Cardiac muscle cell (in vitro differentiated cells and primary cell): ENCODE measurements at regions not wholly inside any gene's neighbourhood (a gene's known extent, or its start where the extent isn't known, plus 50 kb on each side); places are given as distances from the start of the nearest gene placed in this dataset.

ENCODE experiments used
- DNase-seq, 2 donors: peaks; one replicate each; pipeline versions ENCODE4 v3.0.0 to v3.0.0-alpha.2; 2010 to 2017; ENCODE audit warnings: low read depth in 1 of 2, low spot score in 1 of 2
- H3K27ac ChIP-seq: fragments of 200-600 bp; sonication (generic); 2 replicates; pipeline ENCODE4 v1.5.1; 2016
- H3K27me3 ChIP-seq: fragments of 200-600 bp; sonication (generic); 2 replicates; pipeline ENCODE4 v1.6.0; 2016; ENCODE audit warnings: control low read depth
- H3K36me3 ChIP-seq: fragments of 200-600 bp; sonication (generic); 2 replicates; pipeline ENCODE4 v1.5.1; 2016; ENCODE audit warnings: control low read depth
- H3K4me1 ChIP-seq: fragments of 200-600 bp; sonication (generic); 2 replicates; pipeline ENCODE4 v1.8.1; 2017; ENCODE audit warnings: low read depth, mild to moderate bottlenecking, mixed run types
- H3K4me3 ChIP-seq: fragments of 200-600 bp; sonication (generic); 2 replicates; pipeline ENCODE4 v1.5.1; 2016; ENCODE audit warnings: mild to moderate bottlenecking
- H3K9me3 ChIP-seq: fragments of 200-600 bp; sonication (generic); 2 replicates; pipeline ENCODE4 v1.5.1; 2017; ENCODE audit warnings: low read depth, mild to moderate bottlenecking, control low read depth
- TF ChIP-seq, protein P1 (sequence below): IDR thresholded peaks from 2 replicates; pipeline ENCODE4 v1.5.1; 2012; ENCODE audit warnings: low read depth, mild to moderate bottlenecking, low read length

- Histone ChIP-seq H3K4me1 (no peaks in the 10 kb centered on the region), H3K27ac (no peak overlapping the region), H3K4me3 (no peak overlapping the region), H3K36me3 (no peaks in the 10 kb centered on the region), H3K9me3 (no peaks in the 10 kb centered on the region), H3K27me3 (no peaks in the 10 kb centered on the region)
- TF ChIP-seq, protein P1, sequence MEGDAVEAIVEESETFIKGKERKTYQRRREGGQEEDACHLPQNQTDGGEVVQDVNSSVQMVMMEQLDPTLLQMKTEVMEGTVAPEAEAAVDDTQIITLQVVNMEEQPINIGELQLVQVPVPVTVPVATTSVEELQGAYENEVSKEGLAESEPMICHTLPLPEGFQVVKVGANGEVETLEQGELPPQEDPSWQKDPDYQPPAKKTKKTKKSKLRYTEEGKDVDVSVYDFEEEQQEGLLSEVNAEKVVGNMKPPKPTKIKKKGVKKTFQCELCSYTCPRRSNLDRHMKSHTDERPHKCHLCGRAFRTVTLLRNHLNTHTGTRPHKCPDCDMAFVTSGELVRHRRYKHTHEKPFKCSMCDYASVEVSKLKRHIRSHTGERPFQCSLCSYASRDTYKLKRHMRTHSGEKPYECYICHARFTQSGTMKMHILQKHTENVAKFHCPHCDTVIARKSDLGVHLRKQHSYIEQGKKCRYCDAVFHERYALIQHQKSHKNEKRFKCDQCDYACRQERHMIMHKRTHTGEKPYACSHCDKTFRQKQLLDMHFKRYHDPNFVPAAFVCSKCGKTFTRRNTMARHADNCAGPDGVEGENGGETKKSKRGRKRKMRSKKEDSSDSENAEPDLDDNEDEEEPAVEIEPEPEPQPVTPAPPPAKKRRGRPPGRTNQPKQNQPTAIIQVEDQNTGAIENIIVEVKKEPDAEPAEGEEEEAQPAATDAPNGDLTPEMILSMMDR: no peak
- DNase-seq: no peak
Measured at GRCh38 chr1:239067480-239067879, 318.9 kb upstream of the CHRM3 start.

- H3K36me3 ChIP-seq: no peaks in the 10 kb centered on the region
- H3K9me3 ChIP-seq: no peaks in the 10 kb centered on the region
- TF ChIP-seq, protein P1: no peak
- no peak overlapping the region for H3K4me3 ChIP-seq
- no peaks in the 10 kb centered on the region for H3K27me3 ChIP-seq
- no peaks in the 10 kb centered on the region for H3K4me1 ChIP-seq
- DNase-seq: no peak
- no peak overlapping the region for H3K27ac ChIP-seq
Measured at GRCh38 chr1:239067058-239067457, 319.3 kb upstream of the CHRM3 start.

GRCh38 chr1:239061770-239062169 is 324.6 kb upstream of the CHRM3 start:
- Histone ChIP-seq H3K4me1 (no peaks in the 10 kb centered on the region), H3K27ac (no peak overlapping the region), H3K4me3 (no peak overlapping the region), H3K27me3 (no peaks in the 10 kb centered on the region), H3K36me3 (no peaks in the 10 kb centered on the region), H3K9me3 (no peaks in the 10 kb centered on the region)
- DNase-seq: no peak
- TF ChIP-seq, protein P1: no peak

DNA sequence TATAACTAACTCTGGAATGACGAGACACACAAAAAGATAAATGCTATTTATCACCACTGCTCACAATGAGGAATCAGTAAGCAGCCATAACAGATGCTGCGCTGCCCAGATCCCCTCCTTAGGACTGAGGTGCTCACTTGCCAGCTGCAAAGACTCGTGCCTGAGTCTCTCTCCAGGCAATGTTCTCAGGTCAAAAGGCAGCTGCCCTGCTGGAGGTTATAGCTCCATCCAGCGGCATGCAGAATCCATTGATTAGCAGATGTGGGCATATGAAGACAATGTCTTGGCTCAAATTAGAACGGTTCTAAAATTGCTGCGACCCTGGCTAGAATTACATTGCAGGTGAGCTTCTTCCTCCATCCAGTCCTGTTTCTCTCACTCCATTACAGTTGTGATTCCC is 328.2 kb upstream of the CHRM3 start:
- Histone ChIP-seq H3K27ac (no peak overlapping the region), H3K4me1 (no peaks in the 10 kb centered on the region), H3K36me3 (no peaks in the 10 kb centered on the region), H3K9me3 (no peaks in the 10 kb centered on the region), H3K4me3 (no peak overlapping the region), H3K27me3 (no peaks in the 10 kb centered on the region)
- TF ChIP-seq, protein P1: no peak
- no peak for DNase-seq

DNA sequence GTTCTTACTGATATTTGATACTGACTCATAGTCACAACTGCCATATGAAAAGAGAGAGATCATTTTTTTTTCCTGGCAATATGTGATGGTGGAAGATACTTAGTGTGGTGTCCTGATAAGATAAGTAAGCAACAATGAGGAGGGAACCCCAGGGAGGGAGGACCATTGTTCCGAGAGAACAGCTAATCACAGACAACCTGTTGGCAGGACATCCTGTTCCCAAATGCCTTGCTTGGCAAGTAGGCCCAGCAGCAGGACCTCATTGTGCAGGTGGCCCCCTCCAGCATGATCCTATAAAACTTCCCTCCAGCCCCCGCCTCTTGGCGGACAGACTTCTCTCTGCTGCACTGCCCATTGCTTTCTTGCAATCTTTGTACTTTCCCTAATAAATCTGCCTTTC is 329.4 kb upstream of the CHRM3 start:
- TF ChIP-seq, protein P1: no peak

DNA sequence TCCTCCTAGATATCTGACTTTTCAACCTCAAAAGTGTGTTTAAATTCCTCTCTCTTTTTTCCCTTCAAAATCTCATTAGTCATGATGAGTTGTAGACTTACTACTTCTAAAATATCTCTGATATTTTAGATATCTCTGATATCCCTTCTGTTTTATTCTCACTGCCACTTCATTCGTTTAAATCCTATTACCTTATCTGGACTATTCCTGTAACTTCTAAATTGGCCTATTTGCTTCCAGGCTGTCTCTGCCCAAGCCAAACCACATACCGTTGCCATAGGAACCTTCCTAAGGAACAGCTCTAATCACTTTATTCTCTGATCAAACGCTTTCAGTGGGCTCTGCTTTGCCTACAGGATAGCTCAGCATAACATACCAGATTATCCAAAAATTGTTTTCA is 333.1 kb upstream of the CHRM3 start:
- H3K27ac ChIP-seq: no peak overlapping the region
- H3K36me3 ChIP-seq: no peaks in the 10 kb centered on the region
- H3K4me3 ChIP-seq: no peak overlapping the region
- no peaks in the 10 kb centered on the region for H3K9me3 ChIP-seq
- DNase-seq: no peak
- TF ChIP-seq, protein P1: no peak
- no peaks in the 10 kb centered on the region for H3K27me3 ChIP-seq
- H3K4me1 ChIP-seq: no peaks in the 10 kb centered on the region

More for the DNA sequence above, 329.4 kb upstream of the CHRM3 start:
- DNase-seq: peak in 1 of 2 donors; percentile 7
- Histone ChIP-seq H3K4me3 (no peak overlapping the region), H3K36me3 (no peaks in the 10 kb centered on the region), H3K27me3 (no peaks in the 10 kb centered on the region), H3K27ac (no peak overlapping the region), H3K9me3 (no peaks in the 10 kb centered on the region), H3K4me1 (no peaks in the 10 kb centered on the region)
